ENCODE measurements at regions not wholly inside any gene's neighbourhood (a gene's known extent, or its start where the extent isn't known, plus 50 kb on each side); places are given as distances from the start of the nearest gene placed in this dataset.

DNA sequence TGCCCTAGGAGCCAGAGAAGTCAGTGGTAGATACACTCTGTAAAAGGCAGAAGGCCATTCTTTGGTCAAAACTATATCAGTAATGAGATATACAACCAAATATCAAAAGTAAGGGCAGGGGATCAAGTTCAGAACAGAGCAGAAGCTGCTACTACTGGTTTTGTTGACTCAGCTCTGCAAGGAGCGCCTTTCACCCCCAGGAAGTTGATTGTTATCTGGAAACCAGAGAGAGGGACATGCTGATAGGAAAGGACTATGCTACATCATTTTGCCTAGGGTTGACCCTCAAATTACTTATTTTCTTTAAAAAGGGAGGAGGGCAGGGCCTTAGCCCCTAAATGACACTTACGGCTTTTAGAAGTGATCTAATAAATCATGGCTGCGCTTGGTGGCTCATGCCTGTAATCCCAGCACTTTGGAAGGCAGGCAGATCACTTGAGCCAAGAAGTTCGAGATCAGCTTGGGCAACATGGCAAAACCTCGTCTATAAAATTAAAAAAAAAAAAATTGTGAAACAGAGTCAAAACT is 194.0 kb downstream of the KLHL28 start (continued):
- TF ChIP-seq, protein P1, sequence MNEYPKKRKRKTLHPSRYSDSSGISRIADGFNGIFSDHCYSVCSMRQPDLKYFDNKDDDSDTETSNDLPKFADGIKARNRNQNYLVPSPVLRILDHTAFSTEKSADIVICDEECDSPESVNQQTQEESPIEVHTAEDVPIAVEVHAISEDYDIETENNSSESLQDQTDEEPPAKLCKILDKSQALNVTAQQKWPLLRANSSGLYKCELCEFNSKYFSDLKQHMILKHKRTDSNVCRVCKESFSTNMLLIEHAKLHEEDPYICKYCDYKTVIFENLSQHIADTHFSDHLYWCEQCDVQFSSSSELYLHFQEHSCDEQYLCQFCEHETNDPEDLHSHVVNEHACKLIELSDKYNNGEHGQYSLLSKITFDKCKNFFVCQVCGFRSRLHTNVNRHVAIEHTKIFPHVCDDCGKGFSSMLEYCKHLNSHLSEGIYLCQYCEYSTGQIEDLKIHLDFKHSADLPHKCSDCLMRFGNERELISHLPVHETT (CRISPR knock-in tag; conservative IDR thresholded peaks at IDR 0.05), result no peak
- no peak for TF ChIP-seq ZNF207 (IDR thresholded peaks at IDR 0.05; ENCODE audit: borderline replicate concordance)

DNA sequence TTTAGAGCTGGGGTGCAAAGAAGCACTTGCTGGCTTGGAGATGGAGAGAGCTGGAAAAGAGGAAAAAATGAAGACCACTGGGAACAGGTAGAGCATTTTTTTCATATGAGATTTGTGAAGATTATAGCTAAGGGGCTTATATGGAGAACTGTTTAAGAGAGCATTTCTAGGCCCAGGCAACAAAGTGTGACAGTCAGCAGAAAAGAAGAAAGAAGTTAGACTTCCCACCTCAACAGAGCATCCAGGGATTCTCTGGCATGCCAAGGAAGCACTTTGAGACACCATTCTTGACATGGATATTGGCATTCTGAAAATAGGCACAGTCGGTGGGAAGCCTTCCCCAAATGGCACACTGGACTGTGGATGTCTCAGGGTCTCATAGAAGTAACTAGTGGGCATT is 195.5 kb downstream of the KLHL28 start:
- H3K36me3 ChIP-seq (replicated peaks in 1 of 2; ENCODE audit: control insufficient read depth in 1 of 2, insufficient read depth in 2 of 2, low read length in 2 of 2), result no peaks in the 10 kb centered on the region
- TF ChIP-seq, protein P2, sequence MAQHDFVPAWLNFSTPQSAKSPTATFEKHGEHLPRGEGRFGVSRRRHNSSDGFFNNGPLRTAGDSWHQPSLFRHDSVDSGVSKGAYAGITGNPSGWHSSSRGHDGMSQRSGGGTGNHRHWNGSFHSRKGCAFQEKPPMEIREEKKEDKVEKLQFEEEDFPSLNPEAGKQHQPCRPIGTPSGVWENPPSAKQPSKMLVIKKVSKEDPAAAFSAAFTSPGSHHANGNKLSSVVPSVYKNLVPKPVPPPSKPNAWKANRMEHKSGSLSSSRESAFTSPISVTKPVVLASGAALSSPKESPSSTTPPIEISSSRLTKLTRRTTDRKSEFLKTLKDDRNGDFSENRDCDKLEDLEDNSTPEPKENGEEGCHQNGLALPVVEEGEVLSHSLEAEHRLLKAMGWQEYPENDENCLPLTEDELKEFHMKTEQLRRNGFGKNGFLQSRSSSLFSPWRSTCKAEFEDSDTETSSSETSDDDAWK (CRISPR knock-in tag; IDR thresholded peaks at IDR 0.05), result no peak
- TF ChIP-seq MAFK (conservative IDR thresholded peaks at IDR 0.05 in 1 of 2, IDR thresholded peaks at IDR 0.05 in 1 of 2; ENCODE audit: low read length in 2 of 2) (peak; percentile 45 to 71; a peak in 3 of 4 replicates), MAFF (IDR thresholded peaks at IDR 0.05; ENCODE audit: low read depth, low read length) (peak; percentile 42), ZFP90 (CRISPR knock-in tag; IDR thresholded peaks at IDR 0.05; ENCODE audit: borderline replicate concordance) (no peak), ZEB1 (IDR thresholded peaks at IDR 0.05; ENCODE audit: insufficient replicate concordance, low read depth) (no peak)
- no peaks in the 10 kb centered on the region for H3K4me1 ChIP-seq (ENCODE audit: insufficient read depth, low read length)
- H3K9me3 ChIP-seq (ENCODE audit: low read length), result no peaks in the 10 kb centered on the region
- ChIA-PET CTCF (ENCODE audit: low intra/inter-chr PET ratio, low total read pairs) (no interaction called here), POLR2A (no interaction called here)
- no peak overlapping the region for H2AFZ ChIP-seq (ENCODE audit: low read length)
- H3K9ac ChIP-seq (ENCODE audit: insufficient read depth, low read depth, low read length), result no peak overlapping the region
- no peak overlapping the region for H3K4me2 ChIP-seq (ENCODE audit: low read depth, low read length)
- BruUV-seq (replicated peaks), result no TSS peak
- H3K79me2 ChIP-seq (ENCODE audit: insufficient read depth, low read length), result no peaks in the 10 kb centered on the region
- no peaks in the 10 kb centered on the region for H4K20me1 ChIP-seq (ENCODE audit: insufficient read depth, low read length)
- in situ Hi-C loops (cut with HindIII; ENCODE audit: extremely low pct_ligation_motif_present, low pct_unique_long_range_greater_than_20kb) (no loop called here), intact Hi-C loops (cut with micrococcal nuclease; ENCODE audit: unreplicated experiment) (no loop called here)
- H3K4me3 ChIP-seq (replicated peaks in 1 of 3; ENCODE audit: insufficient read depth in 1 of 3, low read depth in 2 of 3, low read length in 3 of 3), result no peak overlapping the region
- WGBS (ENCODE audit: low lambda C conversion rate), result 0% methylated on average over 1 of the region's 1 CpG
- no peak overlapping the region for H3K27ac ChIP-seq (ENCODE audit: extremely low read length, insufficient read depth, low read length)
- no peak for ATAC-seq
- DNase-seq (ENCODE audit: low spot score), result no peak
- H3K27me3 ChIP-seq (ENCODE audit: control insufficient read depth in 1 of 2, insufficient read depth in 2 of 2, low read length in 2 of 2), result no peaks in the 10 kb centered on the region
- no peak for FAIRE-seq

Measured in HepG2 (cell line).